NCI-H460 (cell line): ENCODE measurements at regions not wholly inside any gene's neighbourhood (a gene's known extent, or its start where the extent isn't known, plus 50 kb on each side); places are given as distances from the start of the nearest gene placed in this dataset.

ENCODE experiments used
- DNase-seq: peaks from one replicate; pipeline ENCODE4 v3.0.0-alpha.2; 2016; ENCODE audit warnings: low read depth; ENCODE audit errors: extremely low read depth

DNA sequence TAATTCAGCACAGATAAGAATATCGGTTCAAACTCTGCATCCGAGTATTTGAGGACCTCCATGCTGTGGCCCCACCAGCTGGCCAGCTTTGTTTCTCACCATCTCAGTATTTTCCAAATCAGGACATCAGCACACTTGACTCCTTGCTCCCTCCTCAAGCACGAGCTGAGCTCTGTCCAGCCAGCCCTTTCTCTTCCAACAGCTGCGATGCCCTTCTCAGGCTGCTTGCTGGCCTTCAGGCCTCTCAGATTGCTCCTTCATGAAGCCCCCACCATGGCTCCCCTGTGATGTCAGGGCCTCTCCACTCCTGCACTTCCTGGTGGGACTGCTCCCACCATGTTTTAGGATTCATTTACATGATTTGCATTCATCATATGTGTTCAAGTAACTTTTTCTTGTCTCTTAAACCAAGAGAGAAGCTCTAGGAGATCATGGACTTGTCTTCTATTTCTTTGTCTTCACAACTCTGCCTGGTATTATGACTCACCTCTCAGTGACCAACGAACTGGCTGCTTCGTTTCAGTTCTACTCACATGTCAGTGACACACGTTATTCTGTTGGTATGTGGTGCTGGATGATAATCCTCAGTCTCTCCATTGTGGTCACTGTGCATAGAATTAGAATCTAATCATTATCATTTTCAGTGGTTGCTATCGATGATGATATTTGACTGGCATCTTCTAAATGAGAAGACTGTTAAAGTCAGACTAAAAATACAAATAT lies 471.7 kb downstream of the EFNB2 start:
- DNase-seq = no peak

- no peak for DNase-seq
Observed at GRCh38 chr13:106061781-106062180, 473.7 kb downstream of the EFNB2 start.

DNA sequence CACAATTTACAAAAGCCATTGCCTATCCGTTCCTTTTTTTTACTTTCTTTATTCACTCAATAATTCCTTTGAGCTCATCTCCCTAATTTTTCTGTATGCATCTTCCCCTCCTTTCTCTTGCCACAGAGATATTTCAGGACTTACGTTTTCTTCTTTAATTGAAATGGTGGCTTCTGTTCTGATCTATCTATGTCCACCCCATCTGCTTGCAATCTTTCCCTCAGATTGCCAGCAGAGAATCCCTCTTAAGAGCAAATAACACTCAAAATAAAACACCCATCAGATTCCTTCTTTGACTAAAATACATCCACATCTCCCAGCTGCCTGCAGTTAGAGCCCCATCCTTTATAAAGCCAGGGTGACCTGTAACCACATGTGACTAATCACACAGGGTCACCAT lies 478.6 kb downstream of the EFNB2 start:
- DNase-seq = no peak

- DNase-seq = no peak
Observed at GRCh38 chr13:106052200-106052767, 483.2 kb downstream of the EFNB2 start.

GRCh38 chr13:106049171-106049570 lies 486.3 kb downstream of the EFNB2 start:
- no peak for DNase-seq

- DNase-seq = no peak
Observed at GRCh38 chr13:106048386-106048785, 487.1 kb downstream of the EFNB2 start.

DNA sequence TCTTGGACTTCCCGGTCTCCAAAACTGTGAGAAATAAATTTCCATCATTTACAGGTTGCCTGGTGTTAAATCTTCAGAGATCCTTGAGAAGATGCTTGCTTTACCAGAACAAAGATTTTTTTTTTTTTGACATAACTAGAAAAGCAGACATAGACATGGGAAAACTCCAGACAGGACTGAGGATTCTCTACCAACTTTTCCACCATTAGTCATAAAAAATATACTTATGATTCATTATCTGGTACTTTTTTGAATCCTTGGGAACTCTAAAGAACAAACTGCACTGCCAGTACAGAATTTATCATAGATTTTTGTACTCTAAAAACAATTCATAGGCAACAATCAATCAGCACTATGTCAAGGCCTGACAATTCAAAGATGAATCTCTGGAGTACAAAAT lies 487.6 kb downstream of the EFNB2 start:
- no peak for DNase-seq

- DNase-seq = no peak
Observed at GRCh38 chr13:106042996-106043581, 492.4 kb downstream of the EFNB2 start.

GRCh38 chr13:106041445-106041844 lies 494.0 kb downstream of the EFNB2 start:
- DNase-seq = no peak

DNA sequence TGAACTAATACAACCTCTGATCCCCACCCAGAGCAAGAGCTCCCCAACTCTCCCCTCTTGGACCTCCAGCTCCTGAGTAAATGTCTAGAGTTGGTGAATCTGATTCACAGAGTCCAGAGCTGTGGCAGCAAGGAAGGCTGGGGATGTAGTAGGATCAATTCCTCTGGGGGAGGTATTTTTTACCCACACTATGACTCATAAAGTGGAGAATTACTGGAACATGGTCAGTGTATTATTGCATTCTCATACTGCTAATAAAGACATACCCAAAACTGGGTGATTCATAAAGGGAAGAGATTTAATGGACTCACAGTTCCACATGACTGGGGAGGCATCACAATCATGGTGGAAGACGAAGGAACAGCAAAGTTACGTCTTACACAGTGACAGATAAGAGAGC lies 496.7 kb downstream of the EFNB2 start:
- no peak for DNase-seq

GRCh38 chr13:106036870-106037269 lies 498.6 kb downstream of the EFNB2 start:
- no peak for DNase-seq

DNA sequence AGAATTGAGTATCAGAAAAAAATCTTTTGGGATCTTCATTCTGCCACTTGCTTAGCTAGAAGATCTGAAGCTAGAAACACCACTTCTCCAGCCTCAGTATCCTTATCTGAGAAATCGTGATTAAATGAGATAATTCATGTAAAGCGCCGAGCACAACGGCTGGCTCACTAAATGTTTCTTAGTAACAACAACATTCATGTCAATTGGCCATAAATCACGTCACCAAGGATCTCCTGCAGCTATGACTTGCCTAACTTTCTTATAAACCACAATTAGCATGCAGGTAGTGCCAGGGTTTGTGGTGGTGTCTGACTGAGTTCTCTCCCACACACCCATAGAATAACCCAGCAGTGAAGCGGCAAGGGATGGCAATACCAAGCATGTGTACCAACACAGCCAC lies 501.3 kb downstream of the EFNB2 start:
- no peak for DNase-seq

DNA sequence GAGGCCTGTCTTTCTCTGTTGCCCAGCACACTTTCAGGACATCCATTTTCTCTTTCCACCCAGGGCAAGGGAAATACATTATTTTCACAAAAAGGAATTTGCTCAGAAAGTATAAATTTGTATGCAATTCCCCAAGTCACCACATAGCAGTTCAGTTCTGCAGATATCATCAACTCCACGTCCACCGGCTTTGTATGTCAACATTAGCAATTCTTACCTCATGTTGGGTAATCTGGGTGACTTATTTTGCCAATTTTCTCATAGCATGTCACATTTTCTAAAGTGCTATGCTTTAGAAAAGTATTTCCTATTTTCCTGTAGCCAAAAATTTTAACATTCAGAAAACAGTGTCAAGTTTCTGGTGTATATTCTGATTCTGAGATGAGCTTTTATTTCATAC lies 501.8 kb downstream of the EFNB2 start:
- no peak for DNase-seq

GRCh38 chr13:106032441-106032840 lies 503.0 kb downstream of the EFNB2 start:
- DNase-seq = no peak

DNA sequence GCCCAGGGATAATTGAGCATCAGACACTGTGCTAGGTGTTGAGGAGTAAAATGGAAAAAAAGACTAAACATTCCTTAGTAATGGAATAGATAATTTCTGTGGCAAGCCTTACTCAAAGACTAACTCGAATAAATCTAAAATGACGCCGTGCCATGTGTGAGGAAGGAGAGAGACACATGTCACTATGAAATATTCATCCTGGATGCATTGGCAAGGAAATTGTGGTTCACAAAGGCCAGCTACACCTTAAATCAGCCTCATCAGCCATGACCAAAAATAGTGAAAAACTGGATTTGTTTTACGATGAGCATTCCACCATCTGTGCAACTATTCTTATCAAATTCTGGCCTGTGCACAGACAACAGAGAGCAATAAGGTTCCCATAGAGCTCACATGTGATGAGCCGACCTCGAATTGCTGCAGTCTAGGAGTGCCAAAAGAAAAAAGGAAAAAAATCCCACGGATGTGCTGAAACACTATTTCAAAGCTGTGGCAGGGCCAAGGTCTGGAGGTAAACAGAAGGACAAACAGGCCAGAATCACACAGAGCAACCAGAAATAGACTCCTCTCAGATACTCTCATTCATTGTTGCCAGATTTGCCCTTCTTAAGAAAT lies 505.7 kb downstream of the EFNB2 start:
- no peak for DNase-seq

- no peak for DNase-seq
Observed at GRCh38 chr13:106028911-106029310, 506.6 kb downstream of the EFNB2 start.

- no peak for DNase-seq
Observed at GRCh38 chr13:106011600-106011999, 523.9 kb downstream of the EFNB2 start.

- DNase-seq = no peak
Observed at GRCh38 chr13:106010836-106011235, 524.6 kb downstream of the EFNB2 start.

DNA sequence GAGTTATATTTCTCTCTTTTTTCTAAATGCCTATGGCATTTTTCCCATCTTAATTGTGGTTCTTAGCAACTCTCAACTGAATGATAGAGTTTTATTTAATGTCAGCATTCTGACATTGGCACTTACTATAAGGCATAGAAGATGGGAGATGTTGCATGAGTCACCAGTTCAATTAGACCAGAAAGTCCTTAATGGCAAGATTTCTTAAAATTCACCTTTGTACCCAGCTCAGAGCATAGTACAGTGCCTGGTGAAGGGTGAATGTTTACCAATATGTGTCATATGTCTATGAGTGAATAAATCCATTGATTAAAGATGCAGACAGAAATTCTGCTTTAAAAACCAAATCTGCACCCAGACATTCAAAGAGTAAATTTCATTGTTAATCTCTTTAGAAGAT lies 526.9 kb downstream of the EFNB2 start:
- DNase-seq = no peak

DNA sequence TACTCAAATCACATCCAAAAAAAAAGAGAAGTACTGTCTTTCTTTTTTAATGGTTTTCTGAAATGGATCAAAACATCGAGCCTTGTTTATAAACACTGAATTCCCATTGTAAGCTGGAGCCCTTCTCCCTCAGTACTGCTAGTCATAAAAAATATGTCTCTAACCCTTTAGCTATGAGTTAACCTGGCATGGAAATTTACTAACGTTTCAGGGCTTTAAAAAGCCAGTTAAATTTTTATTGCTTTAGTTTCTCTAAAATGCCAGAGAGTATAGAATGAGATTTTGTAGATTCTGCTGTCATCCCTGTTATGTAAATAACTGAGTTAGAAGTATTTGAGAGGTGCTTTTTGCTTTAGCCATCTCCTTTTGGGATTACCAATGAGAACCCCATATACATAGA lies 528.3 kb downstream of the EFNB2 start:
- DNase-seq = no peak

DNA sequence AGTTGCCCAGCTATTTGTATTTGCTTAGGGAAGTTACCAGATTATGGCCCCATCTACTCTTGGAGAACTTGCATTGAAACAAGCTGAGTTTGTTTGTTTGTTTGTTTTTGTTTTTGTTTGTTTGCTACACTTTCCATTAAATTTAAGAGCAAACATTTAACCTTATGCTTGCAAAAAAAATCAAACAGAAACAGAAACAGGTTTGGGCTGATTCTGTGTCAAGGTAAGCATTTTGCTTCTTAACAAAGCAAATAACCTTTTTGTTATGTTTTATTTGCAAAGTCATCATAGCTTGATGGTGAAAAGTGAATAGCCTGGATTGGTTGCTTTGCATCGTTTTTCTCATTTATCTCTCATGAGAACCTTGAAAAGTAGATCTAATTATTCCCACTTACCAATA lies 531.8 kb downstream of the EFNB2 start:
- no peak for DNase-seq

GRCh38 chr13:106001443-106001842 lies 534.0 kb downstream of the EFNB2 start:
- DNase-seq = no peak
